PC-9 (cell line): ENCODE measurements at regions not wholly inside any gene's neighbourhood (a gene's known extent, or its start where the extent isn't known, plus 50 kb on each side); places are given as distances from the start of the nearest gene placed in this dataset.

Experiments
- BruUV-seq: library from RNA; stranded (reverse); fragments of 400-500 nt; replicated peaks from 2 replicates; lab custom pipeline; 2021; lab: Mats Ljungman, UMichigan
- CTCF ChIA-PET: fragments of 300-600 bp; sonication (Branson Sonifier 250); formaldehyde crosslinking; loops from one replicate; lab custom pipeline; 2022; ENCODE audit warnings: antibody characterized with exemption; lab: Charles Lee
- POLR2A ChIA-PET: fragments of 300-600 bp; sonication (Branson Sonifier 250); formaldehyde crosslinking; loops from one replicate; lab custom pipeline; 2022; ENCODE audit warnings: antibody characterized with exemption; ENCODE audit not compliant: unreplicated experiment; lab: Charles Lee
- DNase-seq, 2 experiments: peaks; one replicate each; pipeline versions ENCODE4 v3.0.0 to v3.0.0-alpha.2; 2015 to 2022; ENCODE audit warnings: mixed read lengths in 1 of 2
- H2AFZ ChIP-seq: fragments of 200-600 bp; sonication (generic); 2 replicates; pipeline ENCODE4 v1.8.1; 2017; ENCODE audit warnings: antibody characterized with exemption
- H3F3A ChIP-seq: fragments of 200-600 bp; sonication (generic); 2 replicates; pipeline ENCODE4 v1.8.1; 2017; ENCODE audit warnings: antibody characterized with exemption, mild to moderate bottlenecking, low read depth; ENCODE audit not compliant: insufficient read depth
- H3K27ac ChIP-seq: fragments of 200-600 bp; sonication (generic); 2 replicates; pipeline ENCODE4 v1.6.1; 2016; ENCODE audit warnings: mixed run types
- H3K27me3 ChIP-seq: fragments of 200-600 bp; sonication (generic); 2 replicates; pipeline ENCODE4 v1.6.1; 2016; ENCODE audit warnings: low read depth, mixed run types; ENCODE audit not compliant: insufficient read depth
- H3K36me3 ChIP-seq: fragments of 200-600 bp; sonication (generic); 2 replicates; pipeline ENCODE4 v1.6.1; 2016; ENCODE audit warnings: low read depth, mixed run types
- H3K4me1 ChIP-seq: fragments of 200-600 bp; sonication (generic); replicated peaks from 2 replicates; pipeline ENCODE4 v1.6.1; 2016; ENCODE audit warnings: mixed run types; ENCODE audit not compliant: insufficient read depth
- H3K4me2 ChIP-seq: fragments of 200-600 bp; sonication (generic); 2 replicates; pipeline ENCODE4 v1.6.1; 2017; ENCODE audit warnings: mixed run types
- H3K4me3 ChIP-seq: fragments of 200-600 bp; sonication (generic); 2 replicates; pipeline ENCODE4 v1.6.1; 2016; ENCODE audit warnings: mixed run types
- H3K79me2 ChIP-seq: fragments of 200-600 bp; sonication (generic); 2 replicates; pipeline ENCODE4 v1.6.1; 2017; ENCODE audit warnings: low read depth, mixed run types
- H3K9me2 ChIP-seq: fragments of 200-600 bp; sonication (generic); 2 replicates; pipeline ENCODE4 v1.8.1; 2017; ENCODE audit warnings: mild to moderate bottlenecking; ENCODE audit not compliant: insufficient read depth
- H3K9me3 ChIP-seq: fragments of 200-600 bp; sonication (generic); 2 replicates; pipeline ENCODE4 v1.8.1; 2016; ENCODE audit warnings: low read depth; ENCODE audit not compliant: insufficient read depth
- H4K20me1 ChIP-seq: fragments of 200-600 bp; sonication (generic); 2 replicates; pipeline ENCODE4 v1.8.1; 2017; ENCODE audit not compliant: insufficient read depth
- EZH2 ChIP-seq: fragments of 200-600 bp; sonication (generic); IDR thresholded peaks from 2 replicates; pipeline ENCODE4 v1.8.0; 2017; ENCODE audit warnings: antibody characterized with exemption, low read depth
- intact Hi-C: fragments of 100-400 bp; cut with micrococcal nuclease; formaldehyde crosslinking; loops from one replicate; pipeline ENCODE4 v1.10.0; 2022; ENCODE audit not compliant: unreplicated experiment
- TF ChIP-seq, protein P1 (sequence below): fragments of 200-600 bp; sonication (generic); conservative IDR thresholded peaks from 2 replicates; pipeline ENCODE4 v1.6.1; 2017; ENCODE audit warnings: mixed run types, antibody characterized with exemption, mild to moderate bottlenecking, moderate library complexity

DNA sequence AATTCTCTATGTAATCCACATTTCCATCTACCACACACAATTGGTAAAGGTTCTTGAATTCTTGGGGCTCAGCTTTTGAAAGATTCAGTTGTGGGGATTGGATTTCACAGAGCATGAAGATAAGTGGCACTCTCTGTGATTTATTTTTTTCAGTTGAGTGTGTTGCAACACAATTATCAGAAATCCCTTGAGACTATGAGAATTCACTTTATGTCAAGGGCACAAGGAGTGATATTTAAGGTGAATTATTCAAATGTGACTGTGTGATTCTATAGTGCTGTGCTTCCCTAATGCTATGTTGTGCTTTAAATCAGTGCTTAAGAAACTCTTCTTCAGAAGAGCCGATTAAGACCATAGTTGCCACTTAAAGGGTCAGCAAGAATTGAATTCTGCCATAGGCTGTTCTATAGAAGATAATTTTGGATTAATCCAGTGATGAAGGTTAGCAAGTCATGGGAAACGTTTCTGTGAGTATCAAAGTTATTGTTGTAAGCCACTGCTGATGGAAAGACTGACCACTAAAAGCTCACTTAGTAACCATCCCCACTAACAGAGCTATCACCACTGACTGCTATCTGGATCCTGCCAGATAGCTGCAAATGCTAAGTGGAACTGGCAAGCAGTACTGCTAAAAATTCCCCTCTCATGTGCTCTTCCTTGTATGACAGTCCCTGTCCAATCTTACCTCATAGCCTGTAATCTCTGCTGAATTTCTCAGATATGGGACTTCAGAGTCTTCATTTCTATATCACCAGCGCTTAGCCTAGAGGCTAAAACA is 134.0 kb upstream of the SEMA3D start:
- no peak for TF ChIP-seq EZH2
- TF ChIP-seq, protein P1, sequence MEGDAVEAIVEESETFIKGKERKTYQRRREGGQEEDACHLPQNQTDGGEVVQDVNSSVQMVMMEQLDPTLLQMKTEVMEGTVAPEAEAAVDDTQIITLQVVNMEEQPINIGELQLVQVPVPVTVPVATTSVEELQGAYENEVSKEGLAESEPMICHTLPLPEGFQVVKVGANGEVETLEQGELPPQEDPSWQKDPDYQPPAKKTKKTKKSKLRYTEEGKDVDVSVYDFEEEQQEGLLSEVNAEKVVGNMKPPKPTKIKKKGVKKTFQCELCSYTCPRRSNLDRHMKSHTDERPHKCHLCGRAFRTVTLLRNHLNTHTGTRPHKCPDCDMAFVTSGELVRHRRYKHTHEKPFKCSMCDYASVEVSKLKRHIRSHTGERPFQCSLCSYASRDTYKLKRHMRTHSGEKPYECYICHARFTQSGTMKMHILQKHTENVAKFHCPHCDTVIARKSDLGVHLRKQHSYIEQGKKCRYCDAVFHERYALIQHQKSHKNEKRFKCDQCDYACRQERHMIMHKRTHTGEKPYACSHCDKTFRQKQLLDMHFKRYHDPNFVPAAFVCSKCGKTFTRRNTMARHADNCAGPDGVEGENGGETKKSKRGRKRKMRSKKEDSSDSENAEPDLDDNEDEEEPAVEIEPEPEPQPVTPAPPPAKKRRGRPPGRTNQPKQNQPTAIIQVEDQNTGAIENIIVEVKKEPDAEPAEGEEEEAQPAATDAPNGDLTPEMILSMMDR: no peak
- no peak overlapping the region for H2AFZ ChIP-seq
- H3K36me3 ChIP-seq: no peaks in the 10 kb centered on the region
- no peak overlapping the region for H3K4me3 ChIP-seq
- POLR2A ChIA-PET: no interaction called here
- no peaks in the 10 kb centered on the region for H4K20me1 ChIP-seq
- H3K27me3 ChIP-seq: no peaks in the 10 kb centered on the region
- no TSS peak for BruUV-seq
- H3K4me1 ChIP-seq: no peaks in the 10 kb centered on the region
- DNase-seq: no peak
- no peak overlapping the region for H3K27ac ChIP-seq
- CTCF ChIA-PET: no interaction called here
- 0 out of 2 replicates have a peak, but pooled peaks cover 3% of the 10 kb centered on the region for H3K9me2 ChIP-seq
- no peaks in the 10 kb centered on the region for H3K79me2 ChIP-seq
- intact Hi-C loops: no loop called here
- no peaks in the 10 kb centered on the region for H3K9me3 ChIP-seq
- H3F3A ChIP-seq: no peaks in the 10 kb centered on the region
- no peak overlapping the region for H3K4me2 ChIP-seq

DNA sequence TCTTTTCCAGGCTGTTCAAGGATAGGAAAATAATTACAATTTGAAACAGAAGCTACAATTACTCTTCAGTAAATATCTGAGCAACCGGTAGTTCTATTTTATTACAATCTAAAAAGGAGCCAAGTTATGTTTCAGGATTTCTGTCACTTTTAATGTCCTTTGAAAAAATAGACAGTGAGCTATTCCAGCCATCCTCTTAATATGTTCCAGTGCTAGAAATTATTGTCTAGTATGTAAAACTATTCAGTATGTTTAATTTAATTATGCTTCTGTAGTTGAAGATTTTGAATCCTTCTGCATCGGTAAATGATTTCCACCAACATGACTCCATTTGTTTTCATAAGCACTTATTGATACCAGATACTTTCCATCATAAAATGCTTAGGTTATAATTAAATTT is 129.6 kb upstream of the SEMA3D start:
- H3K79me2 ChIP-seq: no peaks in the 10 kb centered on the region
- DNase-seq: no peak
- no peak overlapping the region for H3K27ac ChIP-seq
- no peak for TF ChIP-seq EZH2
- TF ChIP-seq, protein P1: no peak
- no peaks in the 10 kb centered on the region for H3K27me3 ChIP-seq
- no peak overlapping the region for H2AFZ ChIP-seq
- H3K4me2 ChIP-seq: no peak overlapping the region
- no peaks in the 10 kb centered on the region for H3K4me1 ChIP-seq
- H3K9me3 ChIP-seq: no peaks in the 10 kb centered on the region
- intact Hi-C loops: no loop called here
- BruUV-seq: no TSS peak
- no peak overlapping the region for H3K4me3 ChIP-seq
- no peaks in the 10 kb centered on the region for H3K36me3 ChIP-seq
- POLR2A ChIA-PET: interaction anchor here (0.5 kb wide), 1 partner anchor 15 kb away, joined by 3 read pairs; no protein-coding TSS in a partner anchor
- H3K9me2 ChIP-seq: no peaks in the 10 kb centered on the region
- no peaks in the 10 kb centered on the region for H3F3A ChIP-seq
- CTCF ChIA-PET: no interaction called here
- no peaks in the 10 kb centered on the region for H4K20me1 ChIP-seq

DNA sequence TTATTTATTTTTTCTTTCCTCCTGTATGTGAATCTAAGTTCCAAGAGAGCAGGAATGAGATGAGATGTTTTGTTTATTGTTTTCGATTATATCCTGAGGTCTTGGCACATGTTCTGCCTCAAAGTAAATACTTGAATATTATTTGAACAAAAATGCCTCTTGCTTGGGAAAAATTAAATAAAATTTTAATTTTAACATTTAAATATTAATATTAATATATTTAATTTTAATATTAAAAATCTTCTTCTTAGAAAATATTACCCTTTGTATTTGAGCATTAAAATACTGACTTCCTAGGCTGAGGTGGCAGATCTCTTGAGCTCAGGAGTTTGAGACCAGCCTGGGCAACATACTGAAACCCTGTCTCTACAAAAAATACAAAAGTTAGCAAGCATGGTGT is 123.4 kb upstream of the SEMA3D start:
- Histone ChIP-seq H3K9me2 (no peaks in the 10 kb centered on the region), H2AFZ (no peak overlapping the region), H3K9me3 (no peaks in the 10 kb centered on the region), H4K20me1 (no peaks in the 10 kb centered on the region), H3K4me2 (no peak overlapping the region), H3K4me1 (no peaks in the 10 kb centered on the region), H3K27ac (no peak overlapping the region), H3K79me2 (no peaks in the 10 kb centered on the region), H3K27me3 (no peaks in the 10 kb centered on the region), H3F3A (no peaks in the 10 kb centered on the region), H3K4me3 (no peak overlapping the region), H3K36me3 (no peaks in the 10 kb centered on the region)
- TF ChIP-seq, protein P1: no peak
- TF ChIP-seq EZH2: no peak
- no TSS peak for BruUV-seq
- intact Hi-C loops: no loop called here
- CTCF ChIA-PET: no interaction called here
- DNase-seq: no peak
- POLR2A ChIA-PET: interaction anchor here (0.7 kb wide), 1 partner anchor 8 kb away, joined by 3 read pairs; no protein-coding TSS in a partner anchor
